Limb (tissue), 2 donors: ENCODE measurements at regions not wholly inside any gene's neighbourhood (a gene's known extent, or its start where the extent isn't known, plus 50 kb on each side); places are given as distances from the start of the nearest gene placed in this dataset.
"Not testable (repeated sequence)": the region's sequence is repeated elsewhere in the genome, so short reads cannot be mapped to it uniquely, and the experiment has no call there.

Source experiments
- DNase-seq, 2 donors: peaks; one replicate each; pipeline ENCODE4 v3.0.0-alpha.2; 2016; ENCODE audit errors: extremely low spot score in 2 of 2

DNA sequence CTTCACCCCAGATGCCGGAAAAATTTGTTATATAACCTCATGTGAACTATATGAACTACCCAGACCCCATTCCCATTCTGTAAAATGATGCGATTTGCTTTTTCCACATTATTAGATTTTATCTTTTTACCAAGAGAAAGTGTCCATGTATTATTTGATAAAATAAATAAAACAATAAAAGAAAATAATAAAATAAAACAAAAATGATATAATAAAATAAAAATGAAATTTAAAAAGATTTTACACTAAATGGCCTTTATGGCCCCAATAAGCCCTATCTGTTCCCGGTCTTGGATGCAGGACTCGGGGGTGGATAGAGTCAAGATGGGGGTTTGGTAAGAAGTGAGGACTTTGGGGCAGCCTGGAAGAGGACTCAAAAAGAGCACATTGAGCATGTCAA lies 357.2 kb downstream of the MATN1 start:
- no peak for DNase-seq

DNA sequence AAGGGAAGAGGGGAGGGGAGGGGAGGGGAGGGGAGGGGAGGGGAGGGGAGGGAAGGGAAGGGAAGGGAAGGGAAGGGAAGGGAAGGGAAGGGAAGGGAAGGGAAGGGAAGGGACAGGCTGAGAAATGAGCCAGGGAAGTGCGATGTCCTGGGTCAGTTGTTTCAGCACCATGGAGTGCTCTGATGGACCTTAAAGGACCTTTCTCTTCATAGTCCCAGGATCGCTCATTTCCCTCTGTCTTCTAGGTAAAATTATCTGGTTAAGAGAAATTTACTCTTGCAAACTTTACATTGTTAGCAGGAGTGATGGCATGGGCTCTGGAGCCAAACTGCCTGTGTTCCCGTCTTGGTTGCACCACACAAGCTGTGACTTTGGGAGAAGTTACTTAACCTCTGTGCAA lies 357.8 kb downstream of the MATN1 start:
- no peak for DNase-seq

DNA sequence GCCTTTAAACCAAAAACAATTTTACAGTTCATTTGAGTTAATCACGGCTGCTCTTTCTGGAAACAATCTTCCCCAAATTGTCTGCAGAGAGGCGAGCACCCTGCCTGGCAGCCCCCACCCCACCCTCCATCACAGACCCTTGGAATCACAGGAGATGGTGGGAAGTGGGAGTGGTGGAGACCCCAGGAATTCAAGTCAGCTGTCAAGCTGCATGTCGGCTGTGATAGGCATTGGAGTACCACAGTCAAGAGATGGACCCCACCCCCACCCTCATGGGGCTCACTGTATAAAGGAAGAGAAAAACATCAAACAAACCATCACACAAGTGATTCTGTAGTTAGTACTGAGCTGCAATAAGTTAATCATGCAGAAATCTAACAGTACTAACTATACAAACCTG lies 360.4 kb downstream of the MATN1 start:
- no peak for DNase-seq

DNA sequence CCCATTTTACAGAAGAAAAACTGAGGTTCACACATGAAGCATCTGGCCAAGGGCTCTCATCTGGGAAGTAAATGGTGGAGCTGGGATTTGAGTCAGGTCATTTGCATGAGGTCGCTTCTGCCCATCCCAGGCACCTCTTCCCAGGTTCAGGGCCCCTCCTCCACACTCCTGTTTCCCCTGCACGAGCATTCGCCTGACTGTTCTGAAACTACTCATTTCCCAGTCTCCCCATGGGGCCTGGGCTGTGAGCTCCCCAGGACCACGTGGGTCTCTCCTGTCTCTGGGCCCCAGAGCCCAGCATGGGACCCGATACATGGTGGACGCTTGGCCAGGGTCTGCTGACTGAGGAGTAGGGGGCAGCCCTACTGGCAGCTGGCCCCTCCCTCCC lies 360.8 kb downstream of the MATN1 start:
- no peak for DNase-seq

DNA sequence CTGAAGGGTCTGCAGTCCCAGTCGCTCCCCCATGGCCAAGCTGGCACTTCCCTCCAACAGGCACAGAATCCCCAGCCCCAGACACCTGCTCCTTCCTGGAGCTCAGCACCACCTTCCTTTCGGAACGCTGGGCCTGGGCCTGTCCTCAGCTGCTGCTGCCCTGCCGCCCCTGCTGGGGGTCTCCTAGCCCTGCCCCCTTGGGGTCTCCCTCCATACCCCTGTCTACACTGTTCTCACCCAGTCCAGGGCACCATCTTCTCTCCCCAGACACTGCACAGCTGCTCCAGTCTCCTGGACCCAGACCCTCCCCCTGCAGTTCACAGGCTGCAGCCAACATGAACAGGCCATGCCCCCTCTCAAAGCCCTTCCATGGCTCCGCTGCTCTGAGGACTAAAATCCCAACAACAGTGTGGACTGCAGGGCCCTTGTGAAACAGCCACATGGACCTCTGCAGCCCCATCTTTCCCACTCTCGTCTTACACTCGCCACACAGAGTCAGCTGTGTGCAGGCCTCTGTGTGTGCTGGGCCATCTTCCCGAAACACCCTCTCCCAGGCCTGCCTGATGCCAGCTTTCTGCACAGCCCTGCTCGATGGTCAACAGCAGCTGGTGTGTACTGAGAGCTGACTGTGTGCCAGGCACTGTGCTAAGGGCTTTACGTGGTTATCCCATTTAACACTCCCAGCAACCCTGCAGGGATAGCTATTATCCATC lies 361.3 kb downstream of the MATN1 start:
- not testable (repeated sequence) for DNase-seq

DNA sequence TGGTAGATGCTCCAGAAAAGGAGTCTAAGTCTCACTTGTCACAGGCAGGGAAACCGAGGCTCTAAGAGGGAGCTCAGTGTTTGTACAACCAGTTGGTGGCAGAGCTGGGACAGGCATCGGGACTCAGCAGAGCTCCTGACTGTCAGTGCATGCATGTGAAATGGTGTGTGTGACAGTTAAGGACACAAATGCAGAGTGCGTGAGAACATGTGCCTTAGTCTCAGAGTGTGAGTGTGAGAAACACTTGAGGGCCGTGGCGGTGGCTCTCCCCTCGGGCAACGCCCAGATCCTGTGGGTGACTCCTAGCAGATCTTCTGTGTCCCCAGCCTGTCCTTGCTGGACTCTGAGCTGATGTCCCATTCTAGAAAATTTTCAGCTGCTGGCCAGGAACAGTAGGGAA lies 362.6 kb downstream of the MATN1 start:
- no peak for DNase-seq

DNA sequence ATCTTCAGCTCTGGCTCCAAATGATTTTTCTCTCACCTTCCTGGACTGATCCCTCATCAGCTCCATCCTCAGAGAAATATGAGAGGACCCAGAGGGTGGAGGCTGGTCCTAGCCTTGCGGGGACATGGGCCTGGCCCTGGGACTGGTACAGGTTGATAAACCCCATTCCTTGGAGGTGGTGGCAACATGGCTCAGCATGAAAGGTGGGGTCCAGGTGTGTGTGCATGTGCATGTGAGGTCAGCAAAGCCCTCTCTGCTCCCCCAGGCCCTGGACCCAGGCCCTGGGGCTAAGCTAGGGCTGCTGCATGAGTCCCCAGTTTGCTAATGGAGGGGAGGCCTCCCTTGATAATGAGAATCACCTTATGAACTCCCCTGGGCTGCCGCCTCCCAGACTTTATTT lies 363.1 kb downstream of the MATN1 start:
- DNase-seq = no peak

DNA sequence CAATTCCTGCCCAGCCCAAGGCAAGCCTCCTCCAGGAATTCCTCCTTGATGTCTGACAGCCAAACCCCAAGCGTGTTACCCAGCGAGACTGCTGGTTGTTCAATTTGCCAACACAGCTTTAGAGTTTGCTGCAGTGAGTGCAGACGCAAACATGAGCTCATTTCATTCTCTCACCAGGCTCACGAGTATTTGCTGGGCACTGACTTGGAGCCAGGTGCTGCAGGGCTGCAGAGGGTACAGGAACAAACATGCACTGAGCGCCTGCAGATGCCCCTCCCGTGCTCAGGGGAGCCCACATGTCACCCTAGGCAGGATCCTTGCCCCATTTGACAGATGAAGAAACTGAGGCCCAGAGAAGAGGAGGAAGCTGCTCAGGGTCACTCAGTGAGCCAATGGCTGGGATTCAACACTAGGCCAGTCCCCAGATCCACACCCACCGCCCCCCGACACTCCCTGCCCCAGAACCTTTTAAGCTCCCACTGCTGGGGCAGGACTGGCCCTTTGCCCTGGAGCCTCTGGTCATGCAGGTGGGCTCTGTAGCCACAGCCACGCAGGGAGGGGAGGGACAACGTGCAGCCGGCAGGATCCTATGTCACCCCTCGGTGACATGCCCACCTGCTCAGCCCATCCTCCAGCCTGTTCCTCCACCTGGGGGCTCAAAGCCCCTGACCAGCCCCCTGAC lies 363.7 kb downstream of the MATN1 start:
- no peak for DNase-seq

DNA sequence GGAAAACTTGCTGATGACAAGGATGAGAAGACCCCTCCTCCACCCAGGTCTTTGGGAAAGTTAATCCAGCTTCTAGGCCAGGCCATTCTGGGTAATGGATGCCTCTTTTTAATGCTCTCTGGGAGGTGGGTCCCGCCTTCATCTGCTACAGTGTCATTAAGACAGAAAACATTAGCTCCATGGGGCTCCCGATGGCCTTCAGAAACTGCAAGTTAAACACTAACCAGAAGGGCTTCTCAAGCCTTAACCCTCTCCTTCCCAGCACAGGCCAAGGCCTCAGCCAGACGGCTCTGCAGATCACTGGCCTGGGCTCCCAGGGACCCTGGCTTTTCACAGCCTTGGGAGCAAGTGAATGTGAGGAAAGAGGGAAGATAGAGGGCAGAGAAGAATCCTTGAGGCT lies 364.9 kb downstream of the MATN1 start:
- no peak for DNase-seq

DNA sequence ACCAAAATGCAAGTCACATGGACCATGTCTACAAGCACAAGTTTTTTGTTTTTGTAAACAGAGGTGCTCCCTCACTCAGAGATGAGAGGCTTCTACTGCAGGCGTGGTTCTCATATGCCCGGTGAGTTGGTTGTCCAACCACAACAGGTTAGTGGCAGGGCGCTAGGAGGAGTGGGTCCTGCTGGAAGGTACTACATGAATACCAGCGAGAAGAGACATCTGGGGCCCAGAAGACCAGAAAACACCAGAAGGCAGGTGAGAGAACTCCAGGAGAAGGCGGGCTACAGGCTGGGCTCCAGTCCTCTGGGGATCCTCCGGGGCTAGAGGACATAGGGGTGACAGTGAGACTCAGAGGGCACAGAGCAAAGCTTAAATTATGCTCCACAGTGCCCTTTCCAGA lies 366.5 kb downstream of the MATN1 start:
- no peak for DNase-seq

DNA sequence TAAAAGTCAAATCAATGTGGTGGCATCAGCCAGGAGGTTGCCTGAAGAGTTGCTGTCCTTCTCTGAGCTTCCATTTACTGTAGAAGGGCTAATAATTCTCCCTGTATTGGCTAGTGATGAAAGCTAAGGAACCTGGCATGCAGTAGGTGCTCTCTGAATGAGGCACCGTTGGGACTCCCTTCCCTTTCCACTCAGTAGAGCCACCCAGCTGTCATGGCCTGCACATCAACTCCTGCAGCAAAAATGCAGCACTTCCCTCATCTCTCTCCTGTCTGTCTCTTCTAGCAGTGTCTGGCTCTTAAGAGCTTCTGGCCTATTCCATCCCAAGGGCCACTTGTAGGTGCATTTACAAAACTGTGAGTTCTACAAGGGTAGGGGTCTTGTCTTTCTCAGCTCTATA lies 369.0 kb downstream of the MATN1 start:
- DNase-seq = no peak

DNA sequence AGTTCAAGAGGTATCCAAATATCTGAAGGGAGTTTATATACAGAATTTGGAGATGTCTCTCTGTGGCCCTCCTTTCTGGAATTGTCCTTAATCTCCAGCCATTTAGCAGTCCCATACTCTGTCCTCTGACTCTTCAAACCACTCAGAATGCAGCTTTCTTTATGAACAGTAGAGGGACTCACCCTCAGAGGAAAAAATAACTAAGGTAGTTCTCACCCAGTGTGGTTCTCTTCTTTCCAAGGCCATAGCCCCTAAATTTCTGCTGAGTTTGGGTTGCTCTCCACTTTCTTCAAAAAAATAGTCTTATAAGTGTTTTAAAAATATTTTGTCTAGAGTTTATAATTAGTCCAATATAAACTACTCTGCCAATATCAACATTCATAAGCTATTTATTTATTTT lies 369.7 kb downstream of the MATN1 start:
- DNase-seq = peak in 1 of 2 donors; percentile 6

DNA sequence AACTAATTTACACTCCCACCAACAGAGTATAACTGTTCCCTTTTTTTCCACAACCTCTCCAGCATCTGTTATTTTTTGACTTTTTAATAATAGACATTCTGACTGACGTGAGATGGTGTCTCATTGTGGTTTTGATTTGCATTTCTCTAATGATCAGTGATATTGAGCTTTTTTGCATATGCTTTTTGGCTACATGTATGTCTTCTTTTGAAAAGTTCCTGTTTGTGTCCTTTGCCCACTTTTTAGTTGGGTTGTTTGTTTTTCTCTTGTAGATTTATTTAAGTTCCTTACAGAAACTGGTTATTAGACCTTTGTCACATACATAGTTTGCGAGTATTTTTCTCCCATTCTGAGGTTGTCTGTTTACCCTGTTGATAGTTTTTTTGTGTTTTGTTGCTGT lies 375.2 kb downstream of the MATN1 start:
- no peak for DNase-seq

DNA sequence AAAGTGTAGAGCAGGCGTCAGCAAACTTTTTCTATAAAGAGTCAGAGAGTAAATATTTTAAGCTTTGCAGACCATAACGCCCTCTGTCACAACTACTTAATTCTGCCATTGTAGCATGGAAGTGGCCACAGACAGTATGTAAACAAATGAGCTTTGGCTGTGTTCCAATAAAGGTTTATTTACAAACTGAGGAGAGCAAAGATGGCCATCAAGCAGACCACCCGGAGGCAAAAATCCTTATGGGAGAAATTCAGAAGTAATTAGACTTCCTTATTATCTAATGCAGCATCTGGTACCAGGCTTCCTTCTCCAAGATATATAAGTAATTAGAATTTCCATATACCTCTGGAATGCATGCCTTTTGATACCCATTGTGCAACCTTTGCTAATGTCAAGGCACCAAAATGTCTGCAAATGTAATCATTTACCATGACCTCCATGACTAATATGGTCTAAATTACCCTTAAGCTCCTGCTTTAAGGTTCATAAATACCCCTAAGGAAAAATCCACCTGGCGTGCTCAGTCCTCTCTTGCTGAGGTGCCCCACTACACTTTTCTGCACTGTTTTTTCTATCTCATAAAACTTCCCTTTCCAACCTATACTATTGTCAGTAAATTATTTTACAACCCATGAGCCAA lies 377.8 kb downstream of the MATN1 start:
- no peak for DNase-seq

DNA sequence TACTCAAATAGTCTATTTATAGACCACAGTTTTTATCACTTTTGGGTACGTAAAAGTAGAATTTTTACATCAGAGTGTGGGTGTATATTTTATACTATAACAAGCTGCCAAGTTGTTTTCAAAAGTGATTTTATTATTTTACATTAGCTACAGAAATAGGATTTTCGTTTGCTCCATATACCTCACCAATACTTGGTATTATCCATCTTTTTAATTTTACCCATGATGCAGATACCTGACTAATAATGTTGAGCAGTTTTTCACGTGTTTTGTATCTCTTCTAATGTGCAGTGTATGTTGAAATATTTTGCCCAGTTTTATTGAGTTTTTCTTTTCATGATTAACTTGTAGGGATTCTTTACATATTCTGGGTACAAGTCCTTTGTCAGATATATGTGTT lies 379.8 kb downstream of the MATN1 start:
- no peak for DNase-seq

DNA sequence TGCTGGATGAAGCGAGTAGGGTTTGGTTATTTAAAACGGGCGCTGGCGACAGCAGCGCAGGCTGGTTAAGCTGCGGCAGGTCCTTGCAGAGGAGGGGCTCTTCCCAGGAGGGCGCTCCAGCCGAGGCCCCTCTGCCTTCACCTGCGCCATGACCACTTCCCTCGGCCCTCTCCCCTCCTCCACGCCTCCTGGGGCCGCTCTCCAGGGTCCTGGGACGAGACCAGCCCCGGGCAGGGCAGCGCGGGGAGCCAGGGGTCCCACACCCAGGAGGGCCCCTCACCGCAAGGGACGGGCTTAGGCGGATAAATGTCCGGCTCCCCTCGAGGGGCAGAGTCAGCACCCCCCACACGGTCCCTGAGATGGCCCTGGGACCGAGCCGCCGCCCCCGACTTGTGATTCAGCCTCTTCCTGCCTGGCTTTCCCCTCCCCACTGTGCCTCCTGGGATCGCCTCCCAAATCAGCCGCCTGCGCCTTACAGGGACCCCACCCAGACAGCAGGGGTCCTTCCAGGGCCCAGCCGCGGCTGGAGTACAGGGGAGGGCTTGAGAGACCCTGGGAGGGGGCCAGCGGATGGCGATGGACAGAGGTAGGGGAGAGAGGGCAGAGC lies 380.7 kb downstream of the MATN1 start:
- DNase-seq = peak in 1 of 2 donors; percentile 24

DNA sequence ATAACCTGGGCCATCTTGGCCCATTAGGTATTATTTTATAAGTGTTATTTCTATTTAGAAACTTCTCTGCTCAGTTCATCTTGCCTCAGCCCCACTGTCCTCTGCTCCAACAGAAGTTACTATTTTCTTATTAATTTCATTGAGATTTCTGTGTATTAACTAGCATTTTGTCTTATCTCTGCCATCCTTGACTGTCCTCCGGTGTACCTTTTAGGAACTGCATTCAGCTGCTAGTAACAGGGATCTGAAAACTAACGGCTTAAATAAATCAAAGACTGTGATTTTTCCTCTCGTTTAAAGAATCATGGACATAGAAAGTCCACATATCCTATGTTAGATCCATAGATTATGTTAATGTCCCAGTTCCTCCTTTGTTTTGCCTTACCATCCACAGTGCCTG lies 382.5 kb downstream of the MATN1 start:
- DNase-seq = no peak

DNA sequence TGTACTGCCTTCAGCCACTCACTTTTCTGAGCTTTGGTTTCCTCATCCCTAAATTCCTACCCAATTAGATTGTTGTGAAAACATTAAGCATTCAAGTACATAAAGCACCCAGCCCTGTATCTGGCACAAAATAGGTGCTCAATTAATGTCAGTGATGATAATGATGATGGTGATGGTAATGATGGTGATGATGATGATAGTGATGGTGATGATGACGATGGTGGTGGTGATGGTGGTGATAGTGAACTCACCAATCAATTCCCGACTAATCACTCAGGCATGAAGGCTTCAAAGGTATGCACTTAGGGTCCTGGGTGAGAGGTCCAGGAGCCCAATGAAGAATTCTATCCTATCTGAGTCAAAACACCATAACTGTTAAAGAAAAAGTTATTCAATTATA lies 383.5 kb downstream of the MATN1 start:
- no peak for DNase-seq

DNA sequence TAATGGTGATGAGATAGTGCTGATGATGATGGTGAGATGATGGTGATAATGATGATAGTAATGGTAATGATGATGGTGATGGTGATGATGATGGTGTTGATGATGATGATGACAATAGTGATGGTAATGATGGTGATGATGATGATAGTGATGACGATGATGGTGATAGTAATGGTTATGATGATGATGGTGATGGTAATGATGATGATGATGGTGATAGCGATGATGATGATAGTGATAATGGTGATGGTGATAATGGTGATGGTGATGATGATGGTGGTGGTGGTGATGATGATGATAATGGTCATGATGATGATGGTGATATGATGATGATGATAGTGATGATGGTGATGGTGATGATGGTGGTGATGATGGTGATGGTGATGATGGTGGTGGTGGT lies 384.6 kb downstream of the MATN1 start:
- no peak for DNase-seq

DNA sequence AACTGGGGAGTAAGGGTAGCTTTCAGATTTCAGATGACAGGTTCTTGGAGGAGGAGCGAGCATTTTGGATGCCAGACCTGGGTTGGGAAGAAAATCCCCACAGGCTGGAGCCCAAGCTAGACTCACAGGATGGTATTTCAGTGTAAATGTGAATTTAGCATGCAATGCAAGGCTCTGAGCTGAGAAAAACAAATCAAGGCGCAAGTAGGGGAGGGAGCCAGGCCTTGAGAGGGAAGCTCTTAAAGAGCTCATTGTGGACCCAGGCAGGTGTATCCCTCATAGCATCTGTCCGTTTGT lies 386.1 kb downstream of the MATN1 start:
- DNase-seq = no peak

DNA sequence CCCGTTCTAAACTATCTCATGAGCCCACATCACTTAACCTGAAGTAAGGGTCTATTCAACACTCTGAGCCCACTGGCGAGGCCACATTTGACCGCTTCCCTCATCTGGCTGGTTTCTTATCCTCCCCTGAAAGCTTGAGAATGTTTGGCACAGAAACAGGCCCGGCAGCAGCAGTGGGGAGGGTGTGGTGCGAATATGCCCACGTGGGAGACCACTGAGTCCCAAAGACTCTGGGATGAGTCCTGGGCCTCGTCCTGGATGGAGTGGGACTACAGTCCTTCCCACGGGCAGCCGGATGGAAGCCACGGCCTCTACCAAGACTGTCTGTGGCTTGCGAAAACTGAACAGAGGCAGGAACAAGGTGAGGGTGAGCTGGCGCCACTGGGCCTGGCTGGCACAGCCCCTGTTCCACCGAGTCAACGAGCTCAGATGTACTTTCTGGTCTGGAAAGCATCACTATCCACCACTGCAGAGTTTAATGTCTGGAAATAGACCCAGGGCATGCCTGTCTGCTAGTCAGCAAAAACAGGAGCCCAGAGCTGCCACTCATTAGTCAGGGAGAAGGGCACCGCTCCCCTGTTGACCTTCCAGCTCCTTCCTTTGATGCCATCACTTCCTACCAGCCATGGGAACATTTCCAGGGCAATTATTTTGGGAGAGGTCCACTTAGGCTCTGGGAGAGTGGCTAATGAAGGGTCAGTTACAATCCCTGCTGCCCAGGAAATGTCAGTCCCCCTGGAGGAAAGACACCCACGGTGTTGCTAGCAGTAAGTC lies 386.6 kb downstream of the MATN1 start:
- DNase-seq = peak in 1 of 2 donors; percentile 15

DNA sequence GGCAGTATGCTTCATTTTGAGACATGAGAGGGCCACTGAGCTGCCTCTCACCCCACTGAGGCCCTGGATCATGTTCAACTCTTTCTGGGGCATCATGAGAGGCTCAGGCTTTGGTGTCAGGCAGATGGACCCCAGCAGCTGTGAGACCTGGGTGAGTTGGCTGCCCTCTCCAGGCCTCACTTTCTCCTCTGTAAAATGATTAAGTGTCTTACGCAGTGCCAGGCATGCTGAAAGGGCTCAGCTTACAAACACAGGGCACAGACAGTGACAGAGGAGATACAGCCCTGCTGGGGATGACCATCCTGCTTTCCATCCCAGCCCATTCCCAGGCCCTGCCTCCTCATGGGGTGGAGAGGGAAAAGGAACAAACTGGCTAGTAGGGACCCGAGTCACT lies 387.4 kb downstream of the MATN1 start:
- DNase-seq = no peak
